Nephron progenitor cell (in vitro differentiated cells): ENCODE measurements at regions not wholly inside any gene's neighbourhood (a gene's known extent, or its start where the extent isn't known, plus 50 kb on each side); places are given as distances from the start of the nearest gene placed in this dataset.

Experiments used
- DNase-seq: peaks from one replicate; pipeline ENCODE4 v3.0.0; 2021
- H3K27ac Mint-ChIP-seq: 2 replicates; pipeline ENCODE4 v1.8.0; 2021; ENCODE audit warnings: mild to moderate bottlenecking, moderate library complexity, mixed read lengths
- H3K27me3 Mint-ChIP-seq: 2 replicates; pipeline ENCODE4 v1.8.0; 2021; ENCODE audit warnings: mild to moderate bottlenecking, low read depth, mixed read lengths; ENCODE audit not compliant: poor library complexity
- H3K36me3 Mint-ChIP-seq: 2 replicates; pipeline ENCODE4 v1.8.0; 2021; ENCODE audit warnings: low read depth, mixed read lengths
- H3K4me1 Mint-ChIP-seq: 2 replicates; pipeline ENCODE4 v1.8.0; 2021; ENCODE audit warnings: mixed read lengths
- H3K4me3 Mint-ChIP-seq: 2 replicates; pipeline ENCODE4 v1.8.0; 2021; ENCODE audit warnings: mild to moderate bottlenecking, moderate library complexity, mixed read lengths
- H3K9me3 Mint-ChIP-seq: 2 replicates; pipeline ENCODE4 v1.8.0; 2021; ENCODE audit warnings: mild to moderate bottlenecking, moderate library complexity, mixed read lengths
- CTCF ChIP-seq: fragments of 200-600 bp; sonication (generic); IDR thresholded peaks from 2 replicates; pipeline ENCODE4 v1.5.0; 2021; ENCODE audit warnings: antibody characterized with exemption

GRCh38 chr5:23451156-23451555, 56.3 kb upstream of the PRDM9 start:
- TF ChIP-seq CTCF, result no peak
- H3K27me3 Mint-ChIP-seq, result no peaks in the 10 kb centered on the region
- peaks cover 5% of the 10 kb centered on the region for H3K4me1 Mint-ChIP-seq
- DNase-seq, result no peak
- H3K27ac Mint-ChIP-seq, result no peak overlapping the region
- H3K36me3 Mint-ChIP-seq, result no peaks in the 10 kb centered on the region
- H3K9me3 Mint-ChIP-seq, result no peaks in the 10 kb centered on the region
- no peak overlapping the region for H3K4me3 Mint-ChIP-seq

- no peak for DNase-seq
- TF ChIP-seq CTCF, result no peak
- Mint-ChIP-seq H3K4me3 (no peak overlapping the region), H3K4me1 (peaks cover 5% of the 10 kb centered on the region), H3K27me3 (no peaks in the 10 kb centered on the region), H3K27ac (no peak overlapping the region), H3K36me3 (no peaks in the 10 kb centered on the region), H3K9me3 (no peaks in the 10 kb centered on the region)
Measured at GRCh38 chr5:23450187-23450586, 57.2 kb upstream of the PRDM9 start.

GRCh38 chr5:23448627-23449026, 58.8 kb upstream of the PRDM9 start:
- Mint-ChIP-seq H3K4me1 (peaks cover 5% of the 10 kb centered on the region), H3K27ac (no peak overlapping the region), H3K9me3 (no peaks in the 10 kb centered on the region), H3K4me3 (no peak overlapping the region), H3K27me3 (no peaks in the 10 kb centered on the region), H3K36me3 (no peaks in the 10 kb centered on the region)
- DNase-seq, result no peak
- no peak for TF ChIP-seq CTCF

GRCh38 chr5:23446424-23446823, 61.0 kb upstream of the PRDM9 start:
- Mint-ChIP-seq H3K4me1 (peaks cover 5% of the 10 kb centered on the region), H3K27ac (no peak overlapping the region), H3K27me3 (no peaks in the 10 kb centered on the region), H3K9me3 (no peaks in the 10 kb centered on the region), H3K4me3 (no peak overlapping the region), H3K36me3 (no peaks in the 10 kb centered on the region)
- no peak for TF ChIP-seq CTCF
- DNase-seq, result no peak

GRCh38 chr5:23445573-23445972, 61.8 kb upstream of the PRDM9 start:
- DNase-seq, result no peak
- Mint-ChIP-seq H3K4me3 (no peak overlapping the region), H3K27me3 (no peaks in the 10 kb centered on the region), H3K9me3 (no peaks in the 10 kb centered on the region), H3K4me1 (peaks cover 5% of the 10 kb centered on the region), H3K27ac (no peak overlapping the region), H3K36me3 (no peaks in the 10 kb centered on the region)
- TF ChIP-seq CTCF, result no peak

- Mint-ChIP-seq H3K4me3 (no peak overlapping the region), H3K9me3 (no peaks in the 10 kb centered on the region), H3K27ac (no peak overlapping the region), H3K4me1 (no peaks in the 10 kb centered on the region), H3K27me3 (no peaks in the 10 kb centered on the region), H3K36me3 (no peaks in the 10 kb centered on the region)
- TF ChIP-seq CTCF, result no peak
- DNase-seq, result no peak
Measured at GRCh38 chr5:23440703-23441102, 66.7 kb upstream of the PRDM9 start.
